ENCODE measurements at regions not wholly inside any gene's neighbourhood (a gene's known extent, or its start where the extent isn't known, plus 50 kb on each side); places are given as distances from the start of the nearest gene placed in this dataset.
A peak's percentile ranks its signal among the peaks of the same experiment; 100 is the strongest.

DNA sequence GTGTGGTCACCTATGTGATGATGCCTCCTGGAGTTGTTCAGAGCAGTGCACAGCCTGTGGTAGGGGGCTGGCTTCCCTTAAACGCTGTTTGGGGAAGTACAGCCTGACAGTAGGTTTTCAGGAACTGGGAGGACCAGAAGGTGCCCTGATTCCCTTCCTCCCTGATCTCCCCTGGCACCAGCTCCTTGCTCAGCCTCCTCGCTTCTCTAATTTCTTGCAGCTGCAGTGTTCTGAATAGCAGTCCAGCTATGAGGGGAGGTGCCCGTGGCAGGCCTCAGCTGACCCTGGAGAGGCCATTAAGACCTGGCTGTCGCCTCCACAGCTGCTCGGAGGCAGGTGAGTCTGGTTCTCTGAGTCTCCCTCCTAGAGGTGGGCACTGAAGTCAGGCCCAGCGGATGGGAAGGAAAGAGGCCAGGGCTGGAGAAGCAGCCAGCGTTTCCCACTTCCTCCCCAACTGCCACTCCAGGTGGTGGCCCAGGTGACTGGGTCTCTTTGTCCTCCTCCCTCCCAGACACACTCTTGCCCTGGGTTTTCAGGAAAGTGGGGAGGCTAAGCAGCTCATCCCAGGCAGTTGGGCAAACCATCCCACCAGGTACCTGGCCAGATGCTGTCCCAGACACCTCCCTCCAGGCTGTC is 52.0 kb upstream of the RPL11 start:
- no peak for DNase-seq

DNA sequence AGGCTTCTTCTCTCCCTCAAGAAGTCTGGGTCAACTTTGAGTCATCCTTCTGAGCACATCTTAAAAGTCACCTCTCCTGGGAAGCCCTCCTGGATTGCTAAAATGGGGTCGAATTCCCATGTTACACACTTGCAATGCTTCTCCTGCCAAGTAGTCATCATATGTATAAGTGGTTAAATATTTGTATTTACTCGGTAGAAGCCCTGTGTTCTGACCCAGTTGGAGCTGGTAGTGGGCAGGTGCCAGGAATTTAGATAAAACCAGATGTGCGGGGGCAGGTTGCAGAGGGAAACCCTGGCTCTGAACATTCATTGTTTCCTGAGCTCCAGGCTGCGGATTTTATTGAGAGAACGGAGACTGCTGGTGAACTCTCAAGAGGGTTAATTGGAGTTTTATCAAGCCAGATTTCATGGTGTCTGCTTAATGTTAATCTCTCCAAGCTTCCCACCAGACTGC is 52.8 kb upstream of the RPL11 start:
- no peak for DNase-seq

DNA sequence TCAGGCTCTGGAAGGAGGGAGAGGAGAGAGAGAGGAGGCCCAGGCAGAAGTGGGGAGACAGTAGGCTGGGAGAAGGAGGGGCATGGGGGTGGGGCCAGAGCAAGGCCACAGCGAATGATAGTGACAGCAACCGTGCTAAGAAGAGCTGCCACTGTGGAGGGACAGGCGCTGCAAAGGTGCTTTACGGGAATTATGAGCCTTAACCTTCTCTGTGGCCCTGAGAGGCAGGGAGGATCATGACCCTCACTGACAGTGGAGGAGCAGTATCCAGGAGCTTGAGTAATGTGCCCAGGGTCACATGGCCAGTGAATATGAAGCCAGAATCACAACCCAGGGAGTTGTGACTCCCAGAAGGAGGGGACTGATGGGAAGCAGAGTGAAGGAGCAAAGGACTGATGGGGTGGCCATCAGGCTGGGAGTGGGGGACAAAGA is 53.4 kb upstream of the RPL11 start:
- no peak for DNase-seq

DNA sequence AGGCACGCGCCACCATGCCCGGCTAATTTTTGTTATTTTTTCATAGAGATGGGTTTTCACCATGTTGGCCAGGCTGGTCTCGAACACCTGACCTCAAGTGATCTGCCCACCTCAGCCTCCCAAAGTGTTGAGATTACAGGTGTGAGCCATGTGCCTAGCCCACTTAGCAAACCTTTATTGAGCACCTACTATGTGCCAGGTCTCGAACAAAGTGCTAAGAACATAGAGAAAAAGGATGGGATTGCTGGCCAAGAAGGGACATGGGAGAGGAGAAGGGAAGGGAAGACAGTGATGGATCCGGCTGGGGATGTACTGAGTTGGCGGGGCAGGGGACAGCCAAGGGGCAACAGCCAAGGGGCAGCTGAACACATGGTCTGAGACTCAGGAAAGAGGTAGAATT is 55.6 kb upstream of the RPL11 start:
- no peak for DNase-seq

DNA sequence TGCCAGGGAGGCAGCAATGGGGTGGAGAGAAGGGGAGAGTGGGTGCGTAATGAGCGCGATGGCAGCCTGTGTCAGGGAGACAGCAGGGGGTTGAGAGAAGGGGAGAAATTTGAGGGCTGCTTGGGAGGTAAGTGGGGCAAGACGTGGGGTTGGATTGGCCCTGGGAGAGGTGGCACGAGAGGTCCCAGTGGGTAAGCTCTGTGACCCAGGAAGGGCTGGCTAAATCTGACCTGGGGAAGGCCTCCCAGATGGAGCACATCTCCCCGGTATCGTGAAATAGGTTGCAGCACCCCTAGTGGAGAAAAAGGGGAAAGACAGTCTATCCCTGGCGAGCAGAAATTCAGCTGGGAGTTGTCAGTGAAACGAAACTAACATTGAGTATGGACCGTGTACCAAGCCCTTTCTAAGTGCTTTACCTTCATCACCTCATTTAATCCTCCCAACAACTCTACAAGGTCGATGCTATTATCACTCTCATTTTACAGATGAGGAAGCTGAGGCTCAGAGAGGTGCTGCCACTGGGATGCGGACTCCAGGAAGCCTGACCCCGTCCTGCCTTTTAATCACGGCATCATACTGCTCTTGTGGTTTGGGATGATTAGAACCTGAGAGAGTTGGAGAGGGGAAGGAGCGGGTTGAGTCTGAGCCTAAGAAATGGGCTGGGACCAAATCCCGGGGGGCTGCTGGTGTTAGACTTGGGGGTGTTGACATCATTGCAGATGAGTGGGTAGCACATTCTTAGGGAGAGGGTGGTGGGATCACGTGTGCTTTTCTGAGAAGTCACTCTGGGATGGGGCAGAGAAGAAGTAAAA is 56.6 kb upstream of the RPL11 start:
- DNase-seq = peak; percentile 50

DNA sequence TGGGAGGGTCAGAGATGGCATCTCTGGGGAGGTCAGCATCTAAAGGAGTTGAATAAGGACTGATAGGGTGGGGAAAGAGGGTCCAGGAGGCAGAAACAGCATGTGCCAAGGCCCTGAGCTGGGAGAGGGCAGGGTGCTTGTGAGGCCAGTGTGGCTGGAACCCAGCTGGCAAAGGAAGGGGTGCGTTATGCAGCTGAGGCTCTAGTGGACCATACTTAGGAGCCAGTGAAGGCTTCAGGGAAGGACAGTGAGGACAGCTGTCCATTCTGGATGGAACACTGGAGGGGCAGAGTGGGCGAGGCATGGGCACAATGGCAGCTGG is 57.1 kb upstream of the RPL11 start:
- DNase-seq = no peak

DNA sequence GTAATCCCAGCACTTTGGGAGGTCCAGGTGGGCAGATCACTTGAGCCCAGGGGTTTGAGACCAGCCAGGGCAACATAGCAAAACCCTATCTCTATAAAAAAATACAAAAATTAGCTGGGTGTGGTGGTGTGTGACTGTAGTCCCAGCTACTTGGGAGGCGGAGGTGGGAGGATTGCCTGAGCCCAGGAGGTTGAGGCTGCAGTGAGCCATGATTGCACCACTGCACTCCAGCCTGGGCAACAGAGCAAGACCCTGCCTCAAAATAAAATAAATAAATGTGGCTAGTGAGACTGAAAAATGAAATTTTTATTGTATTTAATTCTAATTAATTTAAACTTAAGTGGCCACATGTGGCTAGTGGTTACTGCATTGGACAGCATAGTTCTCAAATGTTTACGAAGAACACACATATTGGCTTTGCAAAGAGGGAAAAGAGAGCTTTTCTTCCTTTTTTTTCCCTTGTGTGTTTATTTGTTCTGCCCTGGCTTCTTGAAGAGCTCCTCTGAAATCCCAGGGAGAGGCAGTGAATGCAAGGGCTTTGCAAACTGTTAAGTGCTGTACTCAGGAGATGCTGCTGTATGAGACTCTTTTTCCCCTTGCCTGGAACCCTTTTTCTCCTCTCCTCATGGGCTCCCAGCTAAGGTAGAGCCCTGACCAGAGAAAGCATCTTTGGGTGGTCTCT is 59.0 kb upstream of the RPL11 start:
- DNase-seq = no peak

DNA sequence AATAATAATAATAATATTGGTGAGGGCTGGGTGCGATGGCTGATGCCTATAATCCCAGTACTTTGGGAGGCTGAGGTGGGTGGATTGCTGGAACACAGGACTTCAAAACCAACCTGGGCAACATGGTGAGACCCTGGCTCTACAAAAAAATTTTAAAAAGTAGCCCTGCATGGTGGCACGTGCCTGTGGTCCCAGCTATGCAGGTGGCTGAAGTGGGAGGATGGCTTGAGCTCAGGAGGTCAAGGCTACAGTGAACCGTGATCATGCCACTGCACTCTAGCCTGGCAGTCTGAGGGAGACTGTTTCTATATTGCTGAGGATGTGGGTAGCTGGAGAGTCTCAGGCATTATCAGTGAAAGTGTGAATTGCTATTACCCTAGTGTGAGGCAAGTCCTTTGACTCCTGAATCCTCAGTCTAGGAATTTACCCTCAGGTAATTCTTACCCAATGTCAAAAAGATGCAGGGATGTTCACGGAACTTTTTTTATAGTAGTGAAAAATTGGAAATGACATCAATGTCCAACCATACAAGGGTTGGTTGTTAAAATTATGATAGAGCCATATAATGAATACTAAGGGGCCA is 61.8 kb upstream of the RPL11 start:
- no peak for DNase-seq

DNA sequence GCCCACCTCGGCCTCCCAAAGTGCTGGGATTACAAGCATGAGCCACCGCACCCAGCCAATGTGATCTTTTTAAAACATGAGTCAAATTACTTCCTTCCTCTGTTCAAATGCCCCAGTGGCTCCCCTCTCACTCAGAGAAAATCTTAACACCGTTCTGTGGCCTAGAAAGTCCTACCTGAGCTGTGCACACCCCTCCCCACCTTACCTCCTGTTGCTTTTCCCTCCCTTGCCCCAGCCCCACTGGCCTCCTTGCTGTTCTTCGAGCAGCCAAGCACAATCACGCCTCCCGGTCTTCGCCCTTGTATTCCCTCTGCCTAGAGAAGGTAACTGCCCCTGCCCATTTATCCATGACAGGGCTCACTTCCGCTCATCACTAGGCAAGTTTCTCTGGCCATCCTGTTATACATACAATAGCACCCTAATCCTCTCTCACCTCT is 62.6 kb upstream of the RPL11 start:
- no peak for DNase-seq

DNA sequence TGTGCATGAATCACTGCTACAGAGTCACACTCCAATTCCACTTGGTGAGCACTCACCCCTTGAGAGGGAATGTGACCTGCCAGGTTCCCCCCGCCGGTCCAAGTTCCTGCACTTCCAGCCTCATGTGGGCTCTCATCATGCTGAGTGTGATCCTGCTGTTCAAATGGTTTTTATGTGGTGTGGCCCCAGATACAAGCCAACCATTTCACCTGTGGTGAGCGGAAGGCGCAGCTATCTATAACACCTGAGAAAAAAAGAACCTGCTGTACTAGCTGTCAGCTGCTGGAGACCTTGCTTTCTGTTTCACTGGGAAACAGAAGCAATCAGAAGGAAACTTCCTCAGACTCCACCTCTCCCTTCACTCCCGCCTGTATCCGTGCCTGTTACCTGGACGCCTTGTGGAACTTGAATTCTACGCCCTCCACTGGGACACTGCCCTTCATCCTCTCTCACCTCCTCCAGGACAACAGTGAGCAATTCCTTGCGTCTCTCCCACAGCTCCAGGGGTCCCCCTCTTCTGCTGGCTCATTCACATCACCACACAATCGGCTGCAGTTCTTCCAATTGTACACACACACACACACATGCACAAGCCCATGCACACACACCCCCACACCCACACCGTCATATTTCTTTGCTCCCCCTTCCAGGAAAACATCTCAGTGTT is 64.4 kb upstream of the RPL11 start:
- DNase-seq = no peak

DNA sequence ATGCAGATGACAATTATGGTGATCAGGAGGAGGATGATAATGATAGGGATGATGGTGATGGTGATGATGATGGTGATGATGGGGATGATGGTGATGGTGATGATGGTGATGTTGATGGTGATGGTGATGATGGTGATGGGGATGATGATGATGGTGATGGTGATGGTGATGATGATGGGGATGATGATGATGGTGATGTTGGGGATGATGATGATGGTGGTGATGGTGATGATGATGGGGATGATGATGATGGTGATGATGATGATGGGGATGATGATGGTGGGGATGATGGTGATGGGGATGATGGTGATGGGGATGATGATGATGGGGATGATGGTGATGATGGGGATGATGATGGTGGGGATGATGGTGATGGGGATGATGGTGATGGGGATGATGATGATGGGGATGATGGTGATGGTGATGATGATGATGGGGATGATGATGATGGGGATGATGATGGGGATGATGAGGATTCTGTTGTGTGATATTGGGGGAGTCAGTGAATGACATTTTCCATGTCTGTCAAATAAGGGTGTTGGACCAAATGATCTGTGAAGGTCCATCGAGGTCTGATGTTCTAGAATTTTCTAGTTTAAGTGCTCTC is 65.6 kb upstream of the RPL11 start:
- DNase-seq = no peak

DNA sequence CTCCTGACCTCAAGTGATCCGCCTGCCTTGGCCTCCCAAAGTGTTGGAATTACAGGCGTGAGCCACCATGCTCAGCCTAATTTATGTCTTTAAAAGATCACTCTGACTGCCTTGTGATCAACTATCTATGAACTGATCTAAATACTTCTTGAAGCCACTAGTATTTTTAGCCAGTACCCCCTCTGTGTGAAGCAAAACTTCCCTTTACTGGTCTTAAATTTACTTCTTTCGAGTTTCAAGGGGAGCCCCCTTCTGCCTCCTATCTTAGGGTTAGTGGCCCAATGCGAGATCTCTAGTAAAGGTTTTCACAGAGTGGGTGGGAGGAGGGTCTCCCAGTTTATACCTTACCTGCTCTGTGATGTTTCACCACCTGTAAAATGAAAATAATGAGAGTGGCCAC is 66.1 kb upstream of the RPL11 start:
- no peak for DNase-seq

DNA sequence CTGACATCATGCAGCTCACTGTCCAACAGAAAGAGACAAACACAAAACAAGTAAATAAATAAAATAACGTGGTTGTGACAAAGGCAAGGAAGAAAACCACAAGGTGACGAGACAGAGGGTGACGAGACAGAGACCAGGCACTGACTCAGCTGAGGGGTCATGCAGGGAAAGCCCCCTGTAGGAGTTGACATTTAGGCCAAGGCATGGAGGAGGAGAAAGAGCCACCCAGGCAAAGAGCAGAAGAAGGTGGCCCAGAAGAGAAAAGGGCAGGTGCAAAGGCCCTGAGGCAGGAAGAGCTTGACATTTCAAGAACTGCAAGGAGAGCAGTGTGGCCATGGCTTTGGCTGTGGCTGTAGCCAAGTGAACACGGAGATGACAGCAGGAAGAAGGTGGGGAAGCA is 65.1 kb upstream of the ID3 start:
- DNase-seq = peak; percentile 73

DNA sequence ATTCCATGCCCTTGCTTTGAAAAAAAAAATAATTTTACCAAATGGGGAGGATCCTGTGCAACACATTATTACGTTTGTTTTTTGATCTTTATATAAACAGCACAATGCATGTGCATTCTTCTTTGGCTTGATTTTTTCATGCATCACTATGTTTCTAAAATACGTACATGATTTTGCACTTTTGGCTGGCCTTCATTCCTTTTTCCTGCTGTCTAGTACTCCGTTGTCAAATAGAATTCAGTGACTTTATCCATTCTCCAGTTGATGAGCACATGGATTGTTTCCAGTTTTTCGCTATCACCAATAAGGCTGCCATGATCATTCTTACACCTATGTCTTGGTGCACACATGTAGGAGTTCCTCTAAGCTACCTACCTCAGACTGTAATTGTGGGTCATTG is 63.0 kb upstream of the ID3 start:
- DNase-seq = no peak

DNA sequence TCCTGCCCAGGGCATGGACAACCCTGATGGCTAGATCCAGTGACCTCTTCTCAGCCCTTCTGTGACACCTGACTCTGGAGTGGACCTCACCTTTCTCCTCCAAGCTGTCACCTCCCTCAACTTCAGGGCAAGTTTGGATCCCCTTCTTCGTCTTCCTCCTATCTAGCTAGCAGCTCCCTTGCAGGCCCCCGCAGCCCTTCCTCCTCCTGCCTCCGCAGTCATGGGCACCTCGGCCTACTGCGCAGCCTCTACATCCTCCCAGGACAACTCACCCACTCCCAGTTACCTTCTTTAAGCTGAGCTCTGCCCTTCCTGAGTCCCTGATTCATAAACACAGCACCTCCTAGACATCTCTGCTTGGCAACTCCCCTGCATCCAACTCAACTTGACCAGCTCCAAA is 61.3 kb upstream of the ID3 start:
- no peak for DNase-seq

DNA sequence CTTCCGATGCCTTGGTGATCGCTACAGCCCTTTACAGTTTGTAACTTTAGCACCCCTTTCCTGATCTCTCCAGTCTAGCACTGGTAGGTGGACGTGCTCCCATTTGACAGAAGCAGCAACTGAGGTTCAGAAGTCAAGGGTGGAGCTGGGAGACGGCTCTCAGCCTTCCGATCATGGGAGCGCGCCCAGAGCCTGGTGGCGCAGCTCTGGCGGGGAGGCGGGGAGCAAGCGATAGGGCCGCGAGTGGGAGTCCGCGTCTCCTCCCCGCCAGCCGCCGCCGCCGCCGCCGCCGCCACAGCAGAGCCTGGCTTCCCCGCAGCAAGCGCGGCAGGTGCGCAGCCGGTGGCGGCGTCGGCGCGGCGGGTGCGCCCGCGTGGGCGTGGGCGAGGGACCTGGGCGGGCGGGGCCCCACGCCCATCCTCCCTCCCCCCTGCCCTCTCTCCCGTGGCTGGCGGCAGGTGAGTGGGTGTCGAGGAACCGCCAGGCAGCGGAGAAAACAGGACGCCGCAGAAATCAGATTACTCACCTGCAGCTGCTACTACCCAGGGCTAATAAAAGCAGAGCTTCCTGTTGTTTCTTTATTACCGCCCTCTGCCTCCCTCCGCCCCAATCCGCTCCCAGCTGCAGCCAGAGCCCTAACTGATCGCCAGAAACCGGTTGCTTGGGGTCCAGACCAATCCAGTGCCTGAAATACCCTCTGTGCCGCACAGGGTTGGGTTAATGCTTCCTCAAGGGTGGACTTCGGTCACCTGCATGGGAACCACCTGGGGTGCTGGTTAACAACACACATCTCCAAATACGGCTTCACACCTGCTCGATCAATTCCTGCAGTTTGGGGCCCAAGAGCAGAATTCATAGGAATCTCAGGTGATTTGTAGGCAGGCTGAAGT is 60.2 kb upstream of the ID3 start:
- DNase-seq = peak; percentile 90

DNA sequence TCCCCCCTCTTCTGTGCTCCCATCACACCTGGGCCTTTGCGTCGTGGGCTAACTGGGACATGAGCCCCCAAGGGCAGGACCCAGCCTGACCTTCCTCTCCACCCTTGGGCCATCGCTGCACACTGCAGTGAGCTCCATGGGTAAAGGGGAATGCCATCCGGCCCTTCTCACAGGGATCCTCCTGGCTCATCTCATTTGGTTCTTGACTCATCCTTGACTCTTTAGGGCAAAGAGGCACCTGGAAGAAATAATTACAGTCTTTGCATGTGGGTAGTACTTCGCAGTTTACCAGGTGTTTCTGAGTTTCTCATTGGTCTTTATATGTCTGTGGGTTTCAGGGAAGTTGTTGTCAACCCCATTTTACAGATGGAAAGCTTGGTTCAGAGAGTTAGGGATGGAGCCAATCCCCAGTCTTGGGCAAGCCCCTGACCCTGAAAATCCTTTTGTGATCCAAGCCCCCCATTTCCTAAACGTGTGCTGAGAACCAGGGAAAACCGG is 59.3 kb upstream of the ID3 start:
- DNase-seq = no peak

DNA sequence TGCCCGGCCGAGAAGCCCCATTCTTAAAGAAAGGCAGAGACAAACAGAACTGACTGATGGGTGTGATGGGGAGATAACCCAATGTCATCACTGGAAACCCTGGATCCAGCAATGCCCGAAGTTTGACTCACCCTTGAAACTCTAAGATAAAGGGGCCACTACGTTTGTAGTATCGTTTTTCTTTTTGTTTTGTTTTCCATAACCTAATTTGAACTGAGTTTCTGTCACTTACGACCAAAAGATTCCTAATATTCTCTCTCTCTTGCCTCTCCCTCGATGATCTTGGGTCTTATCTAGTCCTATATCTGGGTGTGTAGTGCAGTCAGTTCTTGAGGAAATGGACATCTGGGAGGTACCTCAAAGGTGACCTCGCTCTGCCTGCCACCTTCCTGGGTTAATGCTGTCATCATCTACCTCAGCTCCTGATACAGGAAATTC is 57.8 kb upstream of the ID3 start:
- no peak for DNase-seq

DNA sequence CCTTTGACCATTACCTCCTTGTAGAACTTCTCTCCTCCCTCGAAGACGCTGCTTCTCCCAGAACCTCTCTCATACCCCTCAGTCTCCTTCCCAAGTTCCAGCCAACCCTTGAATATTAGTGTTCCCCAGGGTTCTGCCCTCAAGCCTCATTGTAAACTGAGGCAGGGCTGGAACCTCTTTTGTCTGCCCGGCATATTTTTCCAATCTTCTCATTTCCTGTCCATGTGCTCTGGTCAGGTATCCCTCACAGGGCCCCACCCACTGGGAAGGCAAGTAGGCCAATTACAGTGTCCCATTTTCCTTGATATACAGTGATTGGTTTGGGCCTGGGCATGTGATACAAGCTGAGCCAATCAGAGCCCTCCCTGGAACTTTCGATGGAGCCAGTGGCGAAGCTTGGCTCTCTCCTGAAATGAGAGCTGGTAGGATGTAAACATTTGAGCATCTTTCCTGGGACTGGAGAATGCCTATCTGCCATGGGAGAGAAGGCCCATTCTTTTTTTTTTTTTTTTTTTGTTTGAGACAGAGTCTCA is 57.1 kb upstream of the ID3 start:
- no peak for DNase-seq

DNA sequence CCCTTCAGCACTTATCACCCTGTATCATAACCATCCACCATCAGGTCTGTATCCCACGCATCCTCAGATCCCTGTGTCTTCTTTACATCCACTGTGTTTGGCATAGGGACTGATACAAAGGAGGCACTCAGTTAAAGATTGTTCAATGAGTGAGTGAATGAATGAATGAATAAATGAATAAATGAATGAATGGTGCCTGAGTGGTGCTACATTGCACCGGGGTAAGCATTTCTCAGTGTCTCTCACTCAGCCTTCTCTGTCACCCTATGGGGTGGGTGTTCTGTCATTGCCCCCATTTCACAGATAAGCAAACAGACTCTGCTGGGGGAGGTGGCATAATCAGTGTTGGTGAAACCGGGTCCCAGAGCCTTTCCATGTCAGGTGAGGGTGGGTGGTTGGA is 56.6 kb upstream of the ID3 start:
- DNase-seq = no peak

DNA sequence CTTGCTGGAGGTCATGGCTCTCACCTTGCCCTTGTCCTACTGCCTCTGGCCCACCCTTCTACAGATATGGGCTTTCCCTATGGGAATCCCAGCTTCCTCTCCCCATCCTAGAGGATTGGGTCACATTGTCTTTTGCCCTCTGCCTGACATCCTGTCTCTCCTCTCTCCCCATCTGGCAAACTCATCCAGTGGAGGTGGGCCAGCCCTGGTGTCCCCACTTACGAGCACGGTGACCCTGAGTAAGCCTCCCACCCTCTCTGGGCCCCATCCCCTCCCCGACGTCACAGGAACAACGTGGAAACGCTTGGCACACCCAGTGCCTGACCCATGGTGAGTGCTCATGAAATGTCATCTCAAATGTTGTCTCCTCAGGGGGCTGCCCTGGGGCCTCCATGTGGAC is 56.1 kb upstream of the ID3 start:
- DNase-seq = no peak

Data from activated CD8-positive, alpha-beta memory T cell treated with anti-CD3 and anti-CD28 coated beads, Interleukin-2, amount 50 U/mL, for 4 hours (primary cell).